ENCODE measurements at regions not wholly inside any gene's neighbourhood (a gene's known extent, or its start where the extent isn't known, plus 50 kb on each side); places are given as distances from the start of the nearest gene placed in this dataset.

GRCh38 chr9:1875921-1876448 is 139.2 kb upstream of the SMARCA2 start:
- Histone ChIP-seq H3K9me2 (no peaks in the 10 kb centered on the region), H3K36me3 (replicated peaks in 1 of 2; ENCODE audit: control insufficient read depth in 1 of 2, insufficient read depth in 2 of 2, low read length in 1 of 2) (no peaks in the 10 kb centered on the region), H4K20me1 (ENCODE audit: insufficient read depth) (no peaks in the 10 kb centered on the region), H3K27ac (ENCODE audit: low read depth in 2 of 2, low read length in 1 of 2) (no peak overlapping the region), H3K79me2 (ENCODE audit: insufficient read depth) (no peaks in the 10 kb centered on the region), H3K4me1 (ENCODE audit: control insufficient read depth in 1 of 2, insufficient read depth in 2 of 2, low read depth in 1 of 2, low read length in 1 of 2) (no peaks in the 10 kb centered on the region), H2AFZ (ENCODE audit: low read depth) (no peak overlapping the region), H3K9me3 (no peaks in the 10 kb centered on the region), H3K4me2 (no peak overlapping the region), H3K9ac (no peak overlapping the region), H3K27me3 (ENCODE audit: insufficient read depth) (no peaks in the 10 kb centered on the region), H3F3A (replicated peaks; ENCODE audit: insufficient read depth) (no peaks in the 10 kb centered on the region), H3K4me3 (ENCODE audit: low read depth in 2 of 2, low read length in 1 of 2) (no peak overlapping the region)
- no peak for DNase-seq
- TF ChIP-seq SMC3 (IDR thresholded peaks at IDR 0.05; ENCODE audit: low read depth, low read length) (no peak), MAX (IDR thresholded peaks at IDR 0.05; ENCODE audit: low read depth) (no peak), USF1 (IDR thresholded peaks at IDR 0.05; ENCODE audit: borderline replicate concordance, low read depth) (no peak), MEF2A (IDR thresholded peaks at IDR 0.05; ENCODE audit: borderline replicate concordance, low read depth) (no peak), ELF1 (IDR thresholded peaks at IDR 0.05) (no peak), TAF1 (IDR thresholded peaks at IDR 0.05; ENCODE audit: borderline replicate concordance, low read depth, low read length) (no peak), CTCF (IDR thresholded peaks at IDR 0.05) (no peak), GATA2 (CRISPR knock-in tag; IDR thresholded peaks at IDR 0.05) (no peak), RCOR1 (IDR thresholded peaks at IDR 0.05; ENCODE audit: low read length) (no peak), PBX3 (IDR thresholded peaks at IDR 0.05) (no peak)
- ChIA-PET POLR2A (no interaction called here), CTCF (no interaction called here)
- WGBS (ENCODE audit: low lambda C conversion rate) = 4% methylated on average over 5 of the region's 5 CpGs

GRCh38 chr9:1876891-1877496 is 138.2 kb upstream of the SMARCA2 start:
- no peaks in the 10 kb centered on the region for H3K9me2 ChIP-seq
- no peaks in the 10 kb centered on the region for H4K20me1 ChIP-seq (ENCODE audit: insufficient read depth)
- POLR2A ChIA-PET = no interaction called here
- H3K4me2 ChIP-seq = no peak overlapping the region
- no peak overlapping the region for H3K9ac ChIP-seq
- H3F3A ChIP-seq (replicated peaks; ENCODE audit: insufficient read depth) = no peaks in the 10 kb centered on the region
- no peaks in the 10 kb centered on the region for H3K27me3 ChIP-seq (ENCODE audit: insufficient read depth)
- H3K4me3 ChIP-seq (ENCODE audit: low read depth in 2 of 2, low read length in 1 of 2) = no peak overlapping the region
- no peaks in the 10 kb centered on the region for H3K36me3 ChIP-seq (replicated peaks in 1 of 2; ENCODE audit: control insufficient read depth in 1 of 2, insufficient read depth in 2 of 2, low read length in 1 of 2)
- no peaks in the 10 kb centered on the region for H3K9me3 ChIP-seq
- no peaks in the 10 kb centered on the region for H3K79me2 ChIP-seq (ENCODE audit: insufficient read depth)
- H3K27ac ChIP-seq (ENCODE audit: low read depth in 2 of 2, low read length in 1 of 2) = no peak overlapping the region
- WGBS (ENCODE audit: low lambda C conversion rate) = 32% methylated on average over 5 of the region's 5 CpGs
- no peak for DNase-seq
- CTCF ChIA-PET = no interaction called here
- no peak overlapping the region for H2AFZ ChIP-seq (ENCODE audit: low read depth)
- H3K4me1 ChIP-seq (ENCODE audit: control insufficient read depth in 1 of 2, insufficient read depth in 2 of 2, low read depth in 1 of 2, low read length in 1 of 2) = no peaks in the 10 kb centered on the region
- no peak for TF ChIP-seq ZBTB33 (IDR thresholded peaks at IDR 0.05; ENCODE audit: borderline replicate concordance, low read depth)
- TF ChIP-seq TAF1 (IDR thresholded peaks at IDR 0.05; ENCODE audit: borderline replicate concordance, low read depth, low read length) = no peak
- no peak for TF ChIP-seq TCF12 (IDR thresholded peaks at IDR 0.05)
- TF ChIP-seq FOXM1 (IDR thresholded peaks at IDR 0.05; ENCODE audit: low read depth) = no peak
- TF ChIP-seq PBX3 (IDR thresholded peaks at IDR 0.05) = no peak
- no peak for TF ChIP-seq GATA2 (CRISPR knock-in tag; IDR thresholded peaks at IDR 0.05)
- no peak for TF ChIP-seq GABPA (IDR thresholded peaks at IDR 0.05; ENCODE audit: low read depth)
- no peak for TF ChIP-seq RFX5 (IDR thresholded peaks at IDR 0.05; ENCODE audit: low read length)
- no peak for TF ChIP-seq RXRA (IDR thresholded peaks at IDR 0.05; ENCODE audit: borderline replicate concordance, low read depth)
- no peak for TF ChIP-seq SMC3 (IDR thresholded peaks at IDR 0.05; ENCODE audit: low read depth, low read length)
- TF ChIP-seq RAD21 (IDR thresholded peaks at IDR 0.05; ENCODE audit: low read length) = no peak
- TF ChIP-seq MEF2A (IDR thresholded peaks at IDR 0.05; ENCODE audit: borderline replicate concordance, low read depth) = no peak
- no peak for TF ChIP-seq IRF3 (IDR thresholded peaks at IDR 0.05; ENCODE audit: low read depth, low read length)
- no peak for TF ChIP-seq RCOR1 (IDR thresholded peaks at IDR 0.05; ENCODE audit: low read length)
- no peak for TF ChIP-seq ELF1 (IDR thresholded peaks at IDR 0.05)
